HL-60 (cell line): ENCODE measurements at regions not wholly inside any gene's neighbourhood (a gene's known extent, or its start where the extent isn't known, plus 50 kb on each side); places are given as distances from the start of the nearest gene placed in this dataset.

Source experiments
- DNase-seq, 2 experiments: peaks; one replicate each; pipeline ENCODE4 v3.0.0-alpha.2; 2010 to 2020; ENCODE audit warnings: low read depth in 1 of 2, low spot score in 1 of 2
- H3K27ac ChIP-seq: fragments of 250-450 bp; sonication (Bioruptor Pico); replicated peaks from 2 replicates; pipeline ENCODE4 v1.5.1; 2020; ENCODE audit warnings: mild to moderate bottlenecking, moderate library complexity
- H3K27me3 ChIP-seq: fragments of 250-450 bp; sonication (Bioruptor Pico); 2 replicates; pipeline ENCODE4 v1.5.1; 2021; ENCODE audit warnings: mild to moderate bottlenecking, moderate library complexity; ENCODE audit not compliant: insufficient read depth, poor library complexity, severe bottlenecking
- H3K4me3 ChIP-seq: replicated peaks from 2 replicates; pipeline ENCODE4 v1.5.1; 2011; ENCODE audit warnings: mild to moderate bottlenecking, control low read depth, low read length; ENCODE audit not compliant: insufficient read depth
- GABPA ChIP-seq: IDR thresholded peaks from 2 replicates; pipeline ENCODE4 v1.6.1; 2012; ENCODE audit warnings: low read depth
- POLR2AphosphoS5 ChIP-seq: IDR thresholded peaks from 2 replicates; pipeline ENCODE4 v1.6.1; 2012; ENCODE audit warnings: low read depth
- REST ChIP-seq: IDR thresholded peaks from 2 replicates; pipeline ENCODE4 v1.6.1; 2012; ENCODE audit warnings: low read depth; ENCODE audit not compliant: insufficient replicate concordance
- SPI1 ChIP-seq: IDR thresholded peaks from 2 replicates; pipeline ENCODE4 v1.6.1; 2012; ENCODE audit warnings: low read depth, mild to moderate bottlenecking, borderline replicate concordance
- TF ChIP-seq, protein P1 (sequence below): IDR thresholded peaks from one replicate; pipeline ENCODE4 v1.5.1; 2011; ENCODE audit warnings: low read length, control low read depth, inconsistent platforms; ENCODE audit not compliant: insufficient read depth

GRCh38 chr20:10922941-10923340 lies 249.1 kb upstream of the JAG1 start:
- DNase-seq = no peak
- Histone ChIP-seq H3K27ac (no peak overlapping the region), H3K4me3 (no peak overlapping the region), H3K27me3 (no peaks in the 10 kb centered on the region)
- no peak for TF ChIP-seq REST
- no peak for TF ChIP-seq POLR2AphosphoS5
- TF ChIP-seq SPI1 = no peak
- TF ChIP-seq, protein P1, sequence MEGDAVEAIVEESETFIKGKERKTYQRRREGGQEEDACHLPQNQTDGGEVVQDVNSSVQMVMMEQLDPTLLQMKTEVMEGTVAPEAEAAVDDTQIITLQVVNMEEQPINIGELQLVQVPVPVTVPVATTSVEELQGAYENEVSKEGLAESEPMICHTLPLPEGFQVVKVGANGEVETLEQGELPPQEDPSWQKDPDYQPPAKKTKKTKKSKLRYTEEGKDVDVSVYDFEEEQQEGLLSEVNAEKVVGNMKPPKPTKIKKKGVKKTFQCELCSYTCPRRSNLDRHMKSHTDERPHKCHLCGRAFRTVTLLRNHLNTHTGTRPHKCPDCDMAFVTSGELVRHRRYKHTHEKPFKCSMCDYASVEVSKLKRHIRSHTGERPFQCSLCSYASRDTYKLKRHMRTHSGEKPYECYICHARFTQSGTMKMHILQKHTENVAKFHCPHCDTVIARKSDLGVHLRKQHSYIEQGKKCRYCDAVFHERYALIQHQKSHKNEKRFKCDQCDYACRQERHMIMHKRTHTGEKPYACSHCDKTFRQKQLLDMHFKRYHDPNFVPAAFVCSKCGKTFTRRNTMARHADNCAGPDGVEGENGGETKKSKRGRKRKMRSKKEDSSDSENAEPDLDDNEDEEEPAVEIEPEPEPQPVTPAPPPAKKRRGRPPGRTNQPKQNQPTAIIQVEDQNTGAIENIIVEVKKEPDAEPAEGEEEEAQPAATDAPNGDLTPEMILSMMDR = no peak
- TF ChIP-seq GABPA = no peak

- Histone ChIP-seq H3K27me3 (no peaks in the 10 kb centered on the region), H3K27ac (no peak overlapping the region), H3K4me3 (no peak overlapping the region)
- DNase-seq = no peak
- TF ChIP-seq GABPA (no peak), REST (no peak), SPI1 (no peak), POLR2AphosphoS5 (no peak)
- TF ChIP-seq, protein P1 = no peak
Observed at GRCh38 chr20:10924644-10925201, 250.9 kb upstream of the JAG1 start.

DNA sequence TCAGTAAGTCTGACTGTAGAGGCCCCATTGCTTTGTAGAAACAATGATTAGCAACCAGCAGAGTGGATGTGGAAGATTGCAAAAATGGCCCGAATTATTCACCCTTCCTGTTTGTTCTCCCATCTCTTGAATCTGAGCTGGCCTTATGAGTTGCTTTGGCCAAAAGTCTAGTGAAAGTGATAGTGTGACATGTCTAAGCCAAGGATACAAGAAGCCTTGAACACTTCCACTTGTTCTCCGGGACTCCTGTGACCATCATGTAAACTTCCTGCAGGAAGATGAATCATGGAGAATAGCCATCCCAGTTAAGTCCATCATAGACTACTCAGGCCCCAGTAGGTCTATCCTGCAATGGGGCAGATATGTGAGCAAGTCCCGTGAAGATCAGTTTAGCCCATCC lies 252.0 kb upstream of the JAG1 start:
- Histone ChIP-seq H3K4me3 (no peak overlapping the region), H3K27me3 (no peaks in the 10 kb centered on the region), H3K27ac (no peak overlapping the region)
- no peak for DNase-seq
- TF ChIP-seq REST = no peak
- TF ChIP-seq SPI1 = no peak
- TF ChIP-seq POLR2AphosphoS5 = no peak
- TF ChIP-seq, protein P1 = no peak
- TF ChIP-seq GABPA = no peak
